Fibroblast of peridontal ligament (primary cell): ENCODE measurements at regions not wholly inside any gene's neighbourhood (a gene's known extent, or its start where the extent isn't known, plus 50 kb on each side); places are given as distances from the start of the nearest gene placed in this dataset.
A peak's percentile ranks its signal among the peaks of the same experiment; 100 is the strongest.
"Not testable (repeated sequence)": the region's sequence is repeated elsewhere in the genome, so short reads cannot be mapped to it uniquely, and the experiment has no call there.

ENCODE experiments used
- DNase-seq: peaks from one replicate; pipeline ENCODE4 v3.0.0-alpha.2; 2010; ENCODE audit errors: extremely low read depth

DNA sequence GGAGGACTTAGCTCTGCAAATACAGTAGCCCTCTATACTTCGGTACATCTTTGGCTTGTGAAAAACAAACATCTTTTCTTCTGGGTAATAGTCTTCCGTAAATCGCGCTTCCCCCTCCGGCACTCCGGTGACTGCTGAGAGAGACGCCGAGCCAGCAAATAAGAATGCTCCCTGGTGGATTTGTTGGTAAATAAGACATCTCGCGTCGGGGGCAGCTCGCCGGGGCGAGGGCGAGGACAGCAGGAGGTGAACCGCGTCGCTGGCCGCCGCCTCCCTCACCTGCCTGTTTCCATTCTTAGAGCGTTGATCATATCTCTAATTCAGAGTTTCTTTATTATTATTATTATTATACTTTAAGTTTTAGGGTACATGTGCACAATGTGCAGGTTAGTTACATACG, 117.6 kb downstream of the PMAIP1 start:
- DNase-seq: no peak

DNA sequence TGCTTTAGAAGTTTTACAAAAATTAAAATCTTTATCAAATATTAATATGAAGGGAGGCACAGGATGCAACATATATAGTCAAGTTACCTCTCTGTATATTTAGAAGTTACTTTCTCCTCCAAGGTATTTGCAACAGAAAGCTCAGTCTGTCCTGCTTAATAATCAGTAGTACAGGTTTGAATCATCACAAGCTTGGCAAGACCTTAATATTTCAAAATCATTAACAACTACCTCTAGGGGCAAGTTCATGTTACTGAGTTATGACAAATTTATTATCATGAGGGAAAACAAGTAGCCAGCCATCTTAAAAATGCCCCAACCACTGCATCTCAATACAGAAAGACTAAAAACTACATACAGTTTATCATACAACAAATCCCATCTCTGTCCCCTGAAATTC, 116.0 kb downstream of the PMAIP1 start:
- not testable (repeated sequence) for DNase-seq

- not testable (repeated sequence) for DNase-seq
Measured at GRCh38 chr18:60013148-60013547, 113.4 kb downstream of the PMAIP1 start.

GRCh38 chr18:60010984-60011383, 111.2 kb downstream of the PMAIP1 start:
- no peak for DNase-seq

GRCh38 chr18:60010513-60010912, 110.7 kb downstream of the PMAIP1 start:
- no peak for DNase-seq

DNA sequence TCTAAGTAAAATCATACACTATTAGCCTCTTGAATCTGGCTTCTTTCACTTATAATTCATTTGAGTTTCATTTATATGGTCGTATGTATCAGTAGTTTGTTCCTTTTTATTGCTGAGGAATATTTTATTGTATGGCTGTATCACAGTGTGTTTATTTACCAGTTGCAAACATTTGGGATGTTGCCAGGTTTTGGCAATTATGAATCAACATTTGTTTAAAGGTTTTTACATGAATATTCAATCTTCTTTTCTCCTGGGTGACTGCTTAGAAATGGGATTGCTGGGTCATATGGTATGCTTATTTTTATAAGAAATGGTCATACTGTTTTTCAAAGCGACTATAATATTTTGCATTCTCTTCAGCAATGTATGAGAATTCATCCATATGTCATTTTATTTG, 107.9 kb downstream of the PMAIP1 start:
- DNase-seq: no peak

- DNase-seq: no peak
Measured at GRCh38 chr18:60003610-60004185, 103.9 kb downstream of the PMAIP1 start.

- peak; percentile 78 for DNase-seq
Measured at GRCh38 chr18:59996370-59996966, 96.7 kb downstream of the PMAIP1 start.

GRCh38 chr18:59994357-59994756, 94.6 kb downstream of the PMAIP1 start:
- peak; percentile 31 for DNase-seq

- no peak for DNase-seq
Measured at GRCh38 chr18:59993560-59993959, 93.8 kb downstream of the PMAIP1 start.

GRCh38 chr18:59990121-59990823, 90.5 kb downstream of the PMAIP1 start:
- no peak for DNase-seq

GRCh38 chr18:59988098-59988706, 88.4 kb downstream of the PMAIP1 start:
- peak; percentile 81 for DNase-seq

DNA sequence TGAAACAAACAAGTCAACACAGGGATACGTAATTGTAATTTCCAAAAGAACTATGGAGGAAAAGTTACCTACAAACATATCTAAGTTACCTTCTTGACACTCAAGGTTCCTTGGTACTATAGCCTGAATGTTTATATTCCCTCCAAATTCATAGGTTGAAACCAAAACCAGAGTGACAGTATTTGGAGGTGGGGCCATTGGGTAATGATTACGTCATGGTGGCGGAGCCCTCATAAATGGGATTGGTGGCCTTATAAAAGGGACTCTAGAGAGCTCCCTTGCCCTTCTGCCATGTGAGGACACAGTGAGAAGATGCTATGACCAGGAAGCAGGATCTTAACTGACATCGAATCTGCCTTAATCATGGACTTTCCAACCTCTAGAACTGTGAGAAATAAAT, 87.3 kb downstream of the PMAIP1 start:
- DNase-seq: no peak

- no peak for DNase-seq
Measured at GRCh38 chr18:59986139-59986538, 86.3 kb downstream of the PMAIP1 start.

GRCh38 chr18:59985289-59985688, 85.5 kb downstream of the PMAIP1 start:
- no peak for DNase-seq

- no peak for DNase-seq
Measured at GRCh38 chr18:59983506-59983905, 83.7 kb downstream of the PMAIP1 start.

DNA sequence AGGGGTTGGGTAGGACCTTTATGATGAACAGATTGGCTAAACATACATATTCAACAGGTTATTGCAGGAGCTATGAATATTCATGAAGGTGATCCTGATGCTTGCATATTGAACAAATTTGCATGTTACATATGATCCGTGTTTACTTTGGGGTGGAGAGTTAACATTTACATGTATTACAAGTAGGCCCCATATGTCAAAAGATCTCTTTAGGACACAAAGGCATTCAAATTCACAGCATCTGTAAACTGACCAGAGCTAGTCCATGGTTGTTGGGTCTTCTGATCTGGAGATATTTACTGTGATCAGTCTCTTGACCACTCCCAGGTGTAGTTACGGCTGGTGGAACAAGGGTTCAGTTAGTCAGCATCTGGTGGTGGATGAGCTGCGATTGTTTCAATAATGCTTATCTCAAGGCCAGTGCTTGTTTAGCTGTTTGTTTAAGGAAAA, 80.4 kb downstream of the PMAIP1 start:
- DNase-seq: no peak

- DNase-seq: no peak
Measured at GRCh38 chr18:59971871-59972428, 72.2 kb downstream of the PMAIP1 start.

GRCh38 chr18:59971144-59971543, 71.3 kb downstream of the PMAIP1 start:
- not testable (repeated sequence) for DNase-seq

DNA sequence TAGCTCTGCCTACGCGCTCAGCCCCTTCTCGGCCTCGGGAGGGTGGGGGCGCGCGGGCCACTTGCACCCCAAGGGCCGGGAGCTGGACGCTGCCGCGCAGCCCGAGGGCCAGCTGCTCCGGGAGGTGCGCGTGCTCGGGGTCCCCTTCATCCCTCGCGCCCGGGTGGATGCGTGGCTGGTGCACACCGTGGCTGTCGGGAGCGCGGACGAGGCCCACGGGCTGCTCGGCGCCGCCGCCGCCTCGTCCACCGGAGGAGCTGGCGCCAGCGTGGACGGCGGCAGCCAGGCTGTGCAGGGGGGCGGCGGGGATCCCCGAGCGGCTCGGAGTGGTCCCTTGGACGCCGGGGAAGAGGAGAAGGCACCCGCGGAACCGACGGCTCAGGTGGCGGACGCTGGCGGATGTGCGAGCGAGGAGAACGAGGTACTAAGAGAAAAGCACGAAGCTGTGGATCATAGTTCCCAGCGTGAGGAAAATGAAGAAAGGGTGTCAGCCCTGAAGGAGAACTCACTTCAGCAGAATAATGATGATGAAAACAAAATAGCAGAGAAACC, 69.8 kb downstream of the PMAIP1 start:
- DNase-seq: not testable (repeated sequence)

GRCh38 chr18:59968583-59968982, 68.8 kb downstream of the PMAIP1 start:
- no peak for DNase-seq

DNA sequence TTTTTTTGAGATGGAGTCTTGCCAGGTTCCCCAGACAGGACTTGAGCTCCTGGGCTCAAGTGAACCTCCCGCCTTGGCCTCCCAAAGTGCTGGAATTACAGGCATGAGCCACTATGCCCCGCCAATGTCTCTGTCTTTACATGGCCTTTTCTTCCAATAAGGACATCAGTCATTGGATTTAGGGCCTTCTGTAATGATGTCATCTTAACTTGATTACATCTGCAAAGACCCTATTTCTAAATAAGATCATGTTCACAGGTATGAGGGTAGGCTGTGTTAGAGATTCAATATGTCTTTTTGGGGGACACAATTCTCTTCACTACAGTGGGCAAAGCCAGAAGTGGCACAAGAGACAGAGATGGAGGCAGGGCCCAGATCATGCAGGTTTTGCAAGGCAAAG, 68.1 kb downstream of the PMAIP1 start:
- DNase-seq: no peak
